ENCODE measurements at regions not wholly inside any gene's neighbourhood (a gene's known extent, or its start where the extent isn't known, plus 50 kb on each side); places are given as distances from the start of the nearest gene placed in this dataset.

- TF ChIP-seq CTCF (IDR thresholded peaks at IDR 0.05), result no peak
- no peak for TF ChIP-seq POLR2A (IDR thresholded peaks at IDR 0.05)
Observed at GRCh38 chrX:16451334-16451733, 198.6 kb upstream of the S100G start.

Measured in Peyer's patch (tissue), 4 donors.